ENCODE measurements at regions not wholly inside any gene's neighbourhood (a gene's known extent, or its start where the extent isn't known, plus 50 kb on each side); places are given as distances from the start of the nearest gene placed in this dataset.

- TF ChIP-seq CTCF (IDR thresholded peaks at IDR 0.05) = no peak
- TF ChIP-seq, protein P1, sequence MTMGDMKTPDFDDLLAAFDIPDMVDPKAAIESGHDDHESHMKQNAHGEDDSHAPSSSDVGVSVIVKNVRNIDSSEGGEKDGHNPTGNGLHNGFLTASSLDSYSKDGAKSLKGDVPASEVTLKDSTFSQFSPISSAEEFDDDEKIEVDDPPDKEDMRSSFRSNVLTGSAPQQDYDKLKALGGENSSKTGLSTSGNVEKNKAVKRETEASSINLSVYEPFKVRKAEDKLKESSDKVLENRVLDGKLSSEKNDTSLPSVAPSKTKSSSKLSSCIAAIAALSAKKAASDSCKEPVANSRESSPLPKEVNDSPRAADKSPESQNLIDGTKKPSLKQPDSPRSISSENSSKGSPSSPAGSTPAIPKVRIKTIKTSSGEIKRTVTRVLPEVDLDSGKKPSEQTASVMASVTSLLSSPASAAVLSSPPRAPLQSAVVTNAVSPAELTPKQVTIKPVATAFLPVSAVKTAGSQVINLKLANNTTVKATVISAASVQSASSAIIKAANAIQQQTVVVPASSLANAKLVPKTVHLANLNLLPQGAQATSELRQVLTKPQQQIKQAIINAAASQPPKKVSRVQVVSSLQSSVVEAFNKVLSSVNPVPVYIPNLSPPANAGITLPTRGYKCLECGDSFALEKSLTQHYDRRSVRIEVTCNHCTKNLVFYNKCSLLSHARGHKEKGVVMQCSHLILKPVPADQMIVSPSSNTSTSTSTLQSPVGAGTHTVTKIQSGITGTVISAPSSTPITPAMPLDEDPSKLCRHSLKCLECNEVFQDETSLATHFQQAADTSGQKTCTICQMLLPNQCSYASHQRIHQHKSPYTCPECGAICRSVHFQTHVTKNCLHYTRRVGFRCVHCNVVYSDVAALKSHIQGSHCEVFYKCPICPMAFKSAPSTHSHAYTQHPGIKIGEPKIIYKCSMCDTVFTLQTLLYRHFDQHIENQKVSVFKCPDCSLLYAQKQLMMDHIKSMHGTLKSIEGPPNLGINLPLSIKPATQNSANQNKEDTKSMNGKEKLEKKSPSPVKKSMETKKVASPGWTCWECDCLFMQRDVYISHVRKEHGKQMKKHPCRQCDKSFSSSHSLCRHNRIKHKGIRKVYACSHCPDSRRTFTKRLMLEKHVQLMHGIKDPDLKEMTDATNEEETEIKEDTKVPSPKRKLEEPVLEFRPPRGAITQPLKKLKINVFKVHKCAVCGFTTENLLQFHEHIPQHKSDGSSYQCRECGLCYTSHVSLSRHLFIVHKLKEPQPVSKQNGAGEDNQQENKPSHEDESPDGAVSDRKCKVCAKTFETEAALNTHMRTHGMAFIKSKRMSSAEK (CRISPR knock-in tag; IDR thresholded peaks at IDR 0.05; ENCODE audit: borderline replicate concordance) = no peak
- no peak for TF ChIP-seq TCF7 (CRISPR knock-in tag; IDR thresholded peaks at IDR 0.05; ENCODE audit: low read depth)
- TF ChIP-seq, protein P2, sequence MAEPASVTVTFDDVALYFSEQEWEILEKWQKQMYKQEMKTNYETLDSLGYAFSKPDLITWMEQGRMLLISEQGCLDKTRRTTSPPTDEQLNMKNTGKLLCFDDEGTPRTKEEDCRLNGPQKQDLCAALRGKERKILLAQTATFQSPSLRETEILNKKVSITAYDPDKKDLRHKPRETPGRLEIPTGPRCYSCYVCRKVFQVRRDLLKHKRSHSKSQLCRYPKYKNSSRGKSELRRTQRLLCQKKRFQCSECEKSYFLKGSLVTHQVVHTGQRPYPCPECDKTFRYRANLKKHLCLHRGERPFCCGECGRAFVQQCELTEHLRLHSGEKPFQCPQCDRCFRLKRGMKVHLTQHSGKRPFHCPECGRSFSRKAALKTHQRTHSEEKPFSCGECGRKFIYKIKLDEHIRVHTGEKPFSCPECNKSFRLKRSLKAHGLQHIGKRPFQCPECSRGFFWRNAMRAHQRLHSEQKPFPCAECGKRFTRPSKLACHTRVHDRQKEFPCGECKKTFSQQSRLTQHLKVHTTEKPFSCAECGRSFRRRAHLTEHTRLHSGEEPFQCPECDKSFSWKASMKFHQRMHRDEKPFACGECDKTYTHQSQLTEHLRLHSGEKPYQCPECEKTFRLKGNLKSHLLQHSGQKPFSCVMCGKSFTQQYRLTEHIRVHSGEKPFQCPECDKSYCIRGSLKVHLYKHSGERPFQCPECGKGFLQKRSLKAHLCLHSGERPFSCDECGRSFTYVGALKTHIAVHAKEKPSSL (CRISPR knock-in tag; conservative IDR thresholded peaks at IDR 0.05) = no peak
- TF ChIP-seq ZBTB43 (CRISPR knock-in tag; IDR thresholded peaks at IDR 0.05) = no peak
- TF ChIP-seq, protein P3, sequence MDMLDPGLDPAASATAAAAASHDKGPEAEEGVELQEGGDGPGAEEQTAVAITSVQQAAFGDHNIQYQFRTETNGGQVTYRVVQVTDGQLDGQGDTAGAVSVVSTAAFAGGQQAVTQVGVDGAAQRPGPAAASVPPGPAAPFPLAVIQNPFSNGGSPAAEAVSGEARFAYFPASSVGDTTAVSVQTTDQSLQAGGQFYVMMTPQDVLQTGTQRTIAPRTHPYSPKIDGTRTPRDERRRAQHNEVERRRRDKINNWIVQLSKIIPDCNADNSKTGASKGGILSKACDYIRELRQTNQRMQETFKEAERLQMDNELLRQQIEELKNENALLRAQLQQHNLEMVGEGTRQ (CRISPR knock-in tag; IDR thresholded peaks at IDR 0.05) = no peak
- TF ChIP-seq GABPB1 (CRISPR knock-in tag; IDR thresholded peaks at IDR 0.05) = no peak
- TF ChIP-seq NR1H2 (CRISPR knock-in tag; IDR thresholded peaks at IDR 0.05) = no peak
- no peak for TF ChIP-seq ATF1 (CRISPR knock-in tag; IDR thresholded peaks at IDR 0.05)
- no peak for TF ChIP-seq CBFB (CRISPR knock-in tag; IDR thresholded peaks at IDR 0.05; ENCODE audit: low read depth)
- no peak for TF ChIP-seq FOXK1 (CRISPR knock-in tag; IDR thresholded peaks at IDR 0.05)
Measured at GRCh38 chr10:4556527-4556926, 269.5 kb upstream of the AKR1E2 start.
